ENCODE measurements at regions not wholly inside any gene's neighbourhood (a gene's known extent, or its start where the extent isn't known, plus 50 kb on each side); places are given as distances from the start of the nearest gene placed in this dataset.
"Not testable (repeated sequence)": the region's sequence is repeated elsewhere in the genome, so short reads cannot be mapped to it uniquely, and the experiment has no call there.

GRCh38 chr7:25444991-25445390 is 216.7 kb upstream of the NPVF start:
- no peak for DNase-seq (ENCODE audit: low spot score)

- DNase-seq (ENCODE audit: low spot score): no peak
These were observed 220.0 kb upstream of the NPVF start for GRCh38 chr7:25448301-25448700.

- DNase-seq (ENCODE audit: low spot score): no peak
These were observed 225.7 kb upstream of the NPVF start for GRCh38 chr7:25454020-25454419.

GRCh38 chr7:25454562-25455041 is 226.3 kb upstream of the NPVF start:
- no peak for DNase-seq (ENCODE audit: low spot score)

GRCh38 chr7:25455683-25456251 is 227.5 kb upstream of the NPVF start:
- no peak for DNase-seq (ENCODE audit: low spot score)

GRCh38 chr7:25456467-25457171 is 228.3 kb upstream of the NPVF start:
- DNase-seq (ENCODE audit: low spot score): peak; percentile 74

- no peak for DNase-seq (ENCODE audit: low spot score)
These were observed 230.8 kb upstream of the NPVF start for GRCh38 chr7:25459057-25459456.

- no peak for DNase-seq (ENCODE audit: low spot score)
These were observed 232.1 kb upstream of the NPVF start for GRCh38 chr7:25460433-25460832.

GRCh38 chr7:25469669-25470068 is 241.4 kb upstream of the NPVF start:
- no peak for DNase-seq (ENCODE audit: low spot score)

GRCh38 chr7:25476863-25477499 is 248.7 kb upstream of the NPVF start:
- DNase-seq (ENCODE audit: low spot score): no peak

- DNase-seq (ENCODE audit: low spot score): not testable (repeated sequence)
These were observed 249.9 kb upstream of the NPVF start for GRCh38 chr7:25478221-25478620.

GRCh38 chr7:25478925-25479324 is 250.6 kb upstream of the NPVF start:
- DNase-seq (ENCODE audit: low spot score): no peak

GRCh38 chr7:25481891-25482290 is 253.6 kb upstream of the NPVF start:
- peak; percentile 31 for DNase-seq (ENCODE audit: low spot score)

- DNase-seq (ENCODE audit: low spot score): no peak
These were observed 254.3 kb upstream of the NPVF start for GRCh38 chr7:25482631-25483030.

- DNase-seq (ENCODE audit: low spot score): no peak
These were observed 256.7 kb upstream of the NPVF start for GRCh38 chr7:25485026-25485425.

GRCh38 chr7:25486656-25487055 is 258.4 kb upstream of the NPVF start:
- DNase-seq (ENCODE audit: low spot score): no peak

- no peak for DNase-seq (ENCODE audit: low spot score)
These were observed 265.6 kb upstream of the NPVF start for GRCh38 chr7:25493805-25494366.

GRCh38 chr7:25494896-25495295 is 266.6 kb upstream of the NPVF start:
- DNase-seq (ENCODE audit: low spot score): no peak

- DNase-seq (ENCODE audit: low spot score): no peak
These were observed 267.3 kb upstream of the NPVF start for GRCh38 chr7:25495342-25496250.

GRCh38 chr7:25496476-25497368 is 268.4 kb upstream of the NPVF start:
- no peak for DNase-seq (ENCODE audit: low spot score)
